ENCODE measurements at regions not wholly inside any gene's neighbourhood (a gene's known extent, or its start where the extent isn't known, plus 50 kb on each side); places are given as distances from the start of the nearest gene placed in this dataset.

GRCh38 chr20:47991875-47992488, 206.7 kb upstream of the SULF2 start:
- ChIA-PET POLR2A (no interaction called here), CTCF (no interaction called here)
- Histone ChIP-seq H3K4me3 (ENCODE audit: low read depth, low read length) (no peak overlapping the region), H3K36me3 (ENCODE audit: control insufficient read depth, insufficient read depth, low read length) (no peaks in the 10 kb centered on the region), H3K27me3 (ENCODE audit: control insufficient read depth, insufficient read depth, low read length) (peaks cover 19% of the 10 kb centered on the region)
- no peak for DNase-seq (ENCODE audit: low read depth)
- no peak for TF ChIP-seq CTCF (IDR thresholded peaks at IDR 0.05; ENCODE audit: insufficient read depth, low read depth, low read length)

- no peak overlapping the region for H3K4me3 ChIP-seq (ENCODE audit: low read depth, low read length)
- ChIA-PET POLR2A (no interaction called here), CTCF (no interaction called here)
- DNase-seq (ENCODE audit: low read depth), result no peak
- peaks cover 19% of the 10 kb centered on the region for H3K27me3 ChIP-seq (ENCODE audit: control insufficient read depth, insufficient read depth, low read length)
- TF ChIP-seq CTCF (IDR thresholded peaks at IDR 0.05; ENCODE audit: insufficient read depth, low read depth, low read length), result no peak
- H3K36me3 ChIP-seq (ENCODE audit: control insufficient read depth, insufficient read depth, low read length), result no peaks in the 10 kb centered on the region
These were observed 205.3 kb upstream of the SULF2 start for GRCh38 chr20:47990507-47991150.

- Histone ChIP-seq H3K36me3 (ENCODE audit: control insufficient read depth, insufficient read depth, low read length) (no peaks in the 10 kb centered on the region), H3K27me3 (ENCODE audit: control insufficient read depth, insufficient read depth, low read length) (peaks cover 19% of the 10 kb centered on the region), H3K4me3 (ENCODE audit: low read depth, low read length) (no peak overlapping the region)
- no peak for TF ChIP-seq CTCF (IDR thresholded peaks at IDR 0.05; ENCODE audit: insufficient read depth, low read depth, low read length)
- POLR2A ChIA-PET, result no interaction called here
- DNase-seq (ENCODE audit: low read depth), result no peak
- CTCF ChIA-PET, result no interaction called here
These were observed 204.7 kb upstream of the SULF2 start for GRCh38 chr20:47989957-47990356.

- TF ChIP-seq CTCF (IDR thresholded peaks at IDR 0.05; ENCODE audit: insufficient read depth, low read depth, low read length), result no peak
- ChIA-PET CTCF (no interaction called here), POLR2A (no interaction called here)
- no peak for DNase-seq (ENCODE audit: low read depth)
- peaks cover 17% of the 10 kb centered on the region for H3K27me3 ChIP-seq (ENCODE audit: control insufficient read depth, insufficient read depth, low read length)
- H3K4me3 ChIP-seq (ENCODE audit: low read depth, low read length), result no peak overlapping the region
- H3K36me3 ChIP-seq (ENCODE audit: control insufficient read depth, insufficient read depth, low read length), result no peaks in the 10 kb centered on the region
These were observed 203.4 kb upstream of the SULF2 start for GRCh38 chr20:47988676-47989075.

GRCh38 chr20:47985092-47985850, 200.0 kb upstream of the SULF2 start:
- peaks cover 12% of the 10 kb centered on the region for H3K27me3 ChIP-seq (ENCODE audit: control insufficient read depth, insufficient read depth, low read length)
- no peaks in the 10 kb centered on the region for H3K36me3 ChIP-seq (ENCODE audit: control insufficient read depth, insufficient read depth, low read length)
- DNase-seq (ENCODE audit: low read depth), result peak; percentile 51
- TF ChIP-seq CTCF (IDR thresholded peaks at IDR 0.05; ENCODE audit: insufficient read depth, low read depth, low read length), result no peak
- no peak overlapping the region for H3K4me3 ChIP-seq (ENCODE audit: low read depth, low read length)
- ChIA-PET POLR2A (interaction anchor here (0.5 to 1.0 kb wide), 3 partner anchors 10 to 451 kb away, joined by 4 to 6 read pairs (median 5); no protein-coding TSS in a partner anchor), CTCF (interaction anchor here (0.9 to 1.0 kb wide), 3 partner anchors 10 to 17 kb away, joined by 3 read pairs; no protein-coding TSS in a partner anchor)
